ENCODE measurements at regions not wholly inside any gene's neighbourhood (a gene's known extent, or its start where the extent isn't known, plus 50 kb on each side); places are given as distances from the start of the nearest gene placed in this dataset.
A peak's percentile ranks its signal among the peaks of the same experiment; 100 is the strongest.

GRCh38 chr9:86452201-86452828 is 98.1 kb upstream of the TUT7 start:
- CTCF ChIA-PET, result interaction anchor here (0.9 to 1.4 kb wide), 3 partner anchors 18 to 250 kb away, joined by 4 to 8 read pairs (median 4); no protein-coding TSS in a partner anchor
- no peak for DNase-seq (ENCODE audit: low read depth, low spot score)
- TF ChIP-seq CTCF (IDR thresholded peaks at IDR 0.05; ENCODE audit: insufficient read depth, low read length, missing control alignments), result no peak

GRCh38 chr9:86449246-86449645 is 95.0 kb upstream of the TUT7 start:
- DNase-seq (ENCODE audit: low read depth, low spot score), result no peak
- CTCF ChIA-PET, result interaction anchor here (0.7 kb wide), 1 partner anchor 15 kb away, joined by 3 read pairs; no protein-coding TSS in a partner anchor
- POLR2A ChIA-PET, result no interaction called here
- TF ChIP-seq CTCF (IDR thresholded peaks at IDR 0.05; ENCODE audit: insufficient read depth, low read length, missing control alignments), result no peak
- no peak overlapping the region for H3K4me3 ChIP-seq (ENCODE audit: low read depth, low read length)

More at GRCh38 chr9:86452201-86452828, 98.1 kb upstream of the TUT7 start:
- POLR2A ChIA-PET, result no interaction called here
- H3K4me3 ChIP-seq (ENCODE audit: low read depth, low read length), result no peak overlapping the region

GRCh38 chr9:86445671-86446070 is 91.5 kb upstream of the TUT7 start:
- no peak for DNase-seq (ENCODE audit: low read depth, low spot score)
- CTCF ChIA-PET, result interaction anchor here (1.3 to 3.8 kb wide), 4 partner anchors 8 to 41 kb away, joined by 5 to 26 read pairs (median 8); no protein-coding TSS in a partner anchor
- no peak for TF ChIP-seq CTCF (IDR thresholded peaks at IDR 0.05; ENCODE audit: insufficient read depth, low read length, missing control alignments)
- POLR2A ChIA-PET, result no interaction called here
- H3K4me3 ChIP-seq (ENCODE audit: low read depth, low read length), result no peak overlapping the region

DNA sequence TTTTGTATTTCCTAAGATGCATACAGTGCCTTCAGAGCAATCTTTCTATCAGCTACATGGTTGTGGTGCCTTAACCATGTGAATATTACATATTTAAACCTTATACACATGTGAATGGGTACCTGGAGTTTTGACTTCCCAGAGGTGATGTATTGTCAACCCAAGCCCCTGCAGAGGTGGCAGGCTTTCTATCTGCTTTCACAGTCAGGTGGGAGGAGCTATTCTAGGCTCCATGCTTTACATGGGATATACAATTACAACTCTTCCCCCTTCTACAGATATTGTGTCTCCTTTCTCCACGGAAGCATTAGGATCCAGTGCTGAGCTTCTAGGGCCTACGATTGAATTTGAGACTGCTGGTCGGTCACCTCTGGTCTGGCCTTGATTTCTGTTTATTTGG is 89.8 kb upstream of the TUT7 start:
- ChIA-PET POLR2A (no interaction called here), CTCF (interaction anchor here (3.1 kb wide), 1 partner anchor 10 kb away, joined by 17 read pairs; no protein-coding TSS in a partner anchor)
- no peak for DNase-seq (ENCODE audit: low read depth, low spot score)
- no peak for TF ChIP-seq CTCF (IDR thresholded peaks at IDR 0.05; ENCODE audit: insufficient read depth, low read length, missing control alignments)
- no peak overlapping the region for H3K4me3 ChIP-seq (ENCODE audit: low read depth, low read length)

- CTCF ChIA-PET, result interaction anchor here (0.6 to 4.4 kb wide), 51 partner anchors 9 to 1251 kb away, joined by 3 to 58 read pairs (median 4); partner anchors contain the start of gene GAS1
- H3K4me3 ChIP-seq (ENCODE audit: low read depth, low read length), result peak overlapping the region; percentile 40
- no peak for DNase-seq (ENCODE audit: low read depth, low spot score)
- POLR2A ChIA-PET, result interaction anchor here (1.8 kb wide), 1 partner anchor 514 kb away, joined by 6 read pairs; no protein-coding TSS in a partner anchor
- TF ChIP-seq CTCF (IDR thresholded peaks at IDR 0.05; ENCODE audit: insufficient read depth, low read length, missing control alignments), result peak; percentile 72
Measured at GRCh38 chr9:86434039-86434726, 80.0 kb upstream of the TUT7 start.

DNA sequence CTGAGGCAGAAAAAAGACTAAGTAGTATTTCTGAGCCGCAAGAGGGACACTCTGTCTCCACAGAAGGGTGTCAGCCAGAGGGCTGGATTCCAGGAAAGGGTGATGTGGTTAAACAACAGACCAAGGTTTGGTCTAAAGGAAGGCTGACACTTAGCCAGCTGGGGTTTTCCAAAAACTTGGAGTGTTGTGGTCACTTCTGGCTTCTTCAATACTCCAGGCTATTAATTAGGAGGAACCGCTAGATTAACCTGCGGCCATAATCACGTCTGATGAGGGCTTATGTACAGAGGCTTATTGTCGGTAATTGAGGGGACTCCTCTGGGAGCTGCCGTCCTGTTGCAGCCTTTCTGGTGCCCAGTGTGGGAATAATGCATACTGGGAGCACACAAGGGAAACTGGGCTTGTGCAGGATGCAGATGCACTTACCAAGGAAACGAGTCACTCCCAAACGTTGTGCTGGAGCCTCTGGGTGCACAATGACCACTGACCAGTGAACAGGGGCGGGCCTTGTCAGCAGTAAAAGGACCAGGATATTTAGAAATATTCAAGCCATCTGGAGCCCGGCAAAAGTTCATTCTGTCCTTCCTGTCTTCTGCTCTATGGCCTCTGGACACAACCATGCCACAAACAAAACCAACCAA is 70.2 kb upstream of the TUT7 start:
- ChIA-PET POLR2A (no interaction called here), CTCF (interaction anchor here (0.9 to 4.0 kb wide), 4 partner anchors 9 to 1259 kb away, joined by 3 to 38 read pairs (median 11); no protein-coding TSS in a partner anchor)
- DNase-seq (ENCODE audit: low read depth, low spot score), result no peak
- no peak for TF ChIP-seq CTCF (IDR thresholded peaks at IDR 0.05; ENCODE audit: insufficient read depth, low read length, missing control alignments)
- no peak overlapping the region for H3K4me3 ChIP-seq (ENCODE audit: low read depth, low read length)
